ENCODE measurements at regions not wholly inside any gene's neighbourhood (a gene's known extent, or its start where the extent isn't known, plus 50 kb on each side); places are given as distances from the start of the nearest gene placed in this dataset.

DNA sequence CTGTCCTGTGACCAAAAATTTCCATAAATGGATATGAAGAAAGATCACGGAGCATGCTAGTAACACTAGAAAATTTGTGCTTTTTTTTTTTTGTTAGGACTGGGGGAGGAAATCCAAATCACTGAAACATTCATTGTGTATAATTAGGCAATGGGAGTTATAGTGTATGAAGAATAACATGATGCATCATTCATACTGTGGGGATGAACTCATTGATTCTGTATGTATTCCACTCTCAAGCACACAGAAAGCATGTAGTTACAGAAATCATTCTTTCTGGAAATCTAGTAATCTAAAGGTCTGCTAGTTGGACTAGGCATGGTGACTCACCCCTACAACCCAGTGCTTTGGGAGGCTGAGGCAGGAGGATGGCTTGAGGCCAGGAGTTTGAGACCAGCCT, 749.7 kb downstream of the DIAPH3 start:
- no peaks in the 10 kb centered on the region for H3K9me3 ChIP-seq (ENCODE audit: control insufficient read depth, low read depth, low read length)
- no peak overlapping the region for H2BK15ac ChIP-seq (ENCODE audit: low read depth, low read length)
- no peak overlapping the region for H3K27ac Mint-ChIP-seq
- H3K27me3 Mint-ChIP-seq (ENCODE audit: low read depth), result peaks cover 6% of the 10 kb centered on the region
- no peak overlapping the region for H2BK5ac ChIP-seq (ENCODE audit: insufficient read length, low read length)
- H2BK120ac ChIP-seq (ENCODE audit: low read depth, low read length, poor library complexity, severe bottlenecking), result no peak overlapping the region
- peaks cover 38 to 48% of the 10 kb centered on the region in 2 experiments for H3K4me1 Mint-ChIP-seq
- no peak overlapping the region for H3K56ac ChIP-seq (ENCODE audit: insufficient read length, low read depth, low read length)
- no peak overlapping the region for H4K5ac ChIP-seq (ENCODE audit: insufficient read length, low read depth, low read length)
- no peak overlapping the region for H2AFZ ChIP-seq (ENCODE audit: low read length)
- no peak overlapping the region for H3K9ac ChIP-seq (ENCODE audit: extremely low read depth, insufficient read length, low read length)
- no peak overlapping the region for H3K27ac ChIP-seq (ENCODE audit: insufficient read length, low read depth, low read length)
- no peak overlapping the region for H3K4me2 ChIP-seq (ENCODE audit: insufficient read depth, insufficient read length, low read length)
- no peak overlapping the region for H4K91ac ChIP-seq (ENCODE audit: insufficient read length, low read depth, low read length)
- H3K23me2 ChIP-seq (ENCODE audit: insufficient read length, low read depth, low read length, poor library complexity, severe bottlenecking), result no peaks in the 10 kb centered on the region
- H3K79me2 ChIP-seq (ENCODE audit: insufficient read depth, low read length), result no peaks in the 10 kb centered on the region
- H4K20me1 ChIP-seq (ENCODE audit: control insufficient read depth, insufficient read depth, insufficient read length), result no peaks in the 10 kb centered on the region
- H3K9me3 Mint-ChIP-seq, result peaks cover 5 to 6% of the 10 kb centered on the region in 2 experiments; a peak in 4 of 5 replicates
- H3T11ph ChIP-seq (ENCODE audit: low read length), result no peak overlapping the region
- WGBS (ENCODE audit: extremely low coverage, insufficient read length, low lambda C conversion rate), result no CpG with 5 or more reads among the region's 1 CpG
- H3K4me1 ChIP-seq (ENCODE audit: insufficient read depth, low read length), result peaks cover 6% of the 10 kb centered on the region; the same call in 1 of the 2 replicates
- no peak overlapping the region for H3K23ac ChIP-seq (ENCODE audit: insufficient read length, low read depth, low read length)
- H3K36me3 Mint-ChIP-seq (ENCODE audit: insufficient read depth in 1 of 3, low read depth in 3 of 3), result peaks cover 7 to 16% (median 14%) of the 10 kb centered on the region in 3 experiments; a peak in 6 of 7 replicates
- H3K4ac ChIP-seq (ENCODE audit: low read depth, low read length), result no peak overlapping the region
- no peak overlapping the region for H4K8ac ChIP-seq (replicated peaks; ENCODE audit: insufficient read length, low read depth, low read length)
- H3K18ac ChIP-seq (ENCODE audit: insufficient read length, low read depth, low read length), result no peak overlapping the region
- TF ChIP-seq, protein P1, sequence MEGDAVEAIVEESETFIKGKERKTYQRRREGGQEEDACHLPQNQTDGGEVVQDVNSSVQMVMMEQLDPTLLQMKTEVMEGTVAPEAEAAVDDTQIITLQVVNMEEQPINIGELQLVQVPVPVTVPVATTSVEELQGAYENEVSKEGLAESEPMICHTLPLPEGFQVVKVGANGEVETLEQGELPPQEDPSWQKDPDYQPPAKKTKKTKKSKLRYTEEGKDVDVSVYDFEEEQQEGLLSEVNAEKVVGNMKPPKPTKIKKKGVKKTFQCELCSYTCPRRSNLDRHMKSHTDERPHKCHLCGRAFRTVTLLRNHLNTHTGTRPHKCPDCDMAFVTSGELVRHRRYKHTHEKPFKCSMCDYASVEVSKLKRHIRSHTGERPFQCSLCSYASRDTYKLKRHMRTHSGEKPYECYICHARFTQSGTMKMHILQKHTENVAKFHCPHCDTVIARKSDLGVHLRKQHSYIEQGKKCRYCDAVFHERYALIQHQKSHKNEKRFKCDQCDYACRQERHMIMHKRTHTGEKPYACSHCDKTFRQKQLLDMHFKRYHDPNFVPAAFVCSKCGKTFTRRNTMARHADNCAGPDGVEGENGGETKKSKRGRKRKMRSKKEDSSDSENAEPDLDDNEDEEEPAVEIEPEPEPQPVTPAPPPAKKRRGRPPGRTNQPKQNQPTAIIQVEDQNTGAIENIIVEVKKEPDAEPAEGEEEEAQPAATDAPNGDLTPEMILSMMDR (conservative IDR thresholded peaks at IDR 0.05), result no peak
- H2BK12ac ChIP-seq (ENCODE audit: insufficient read length, low read depth, low read length), result no peak overlapping the region
- no peak overlapping the region for H2BK20ac ChIP-seq (ENCODE audit: low read depth, low read length, poor library complexity, severe bottlenecking)
- H3K27me3 ChIP-seq (ENCODE audit: insufficient read depth, low read length), result no peaks in the 10 kb centered on the region
- no peak overlapping the region for H2AK5ac ChIP-seq (ENCODE audit: insufficient read length, low read length)
- H3K79me1 ChIP-seq (ENCODE audit: insufficient read depth, low read depth, low read length, poor library complexity, severe bottlenecking), result no peaks in the 10 kb centered on the region
- no peak overlapping the region for H3K14ac ChIP-seq (ENCODE audit: insufficient read depth, low read length)
- no peak for DNase-seq
- no peak overlapping the region for H3K4me3 Mint-ChIP-seq
